Fibroblast of skin of left quadriceps (primary cell): ENCODE measurements at regions not wholly inside any gene's neighbourhood (a gene's known extent, or its start where the extent isn't known, plus 50 kb on each side); places are given as distances from the start of the nearest gene placed in this dataset.

ENCODE experiments used
- DNase-seq, 2 experiments: peaks; one replicate each; pipeline ENCODE4 v3.0.0-alpha.2; 2013; ENCODE audit warnings: low read depth in 2 of 2

GRCh38 chr1:163257763-163258162, 55.0 kb upstream of the RGS5 start:
- no peak for DNase-seq

- no peak for DNase-seq
These were observed 55.5 kb upstream of the RGS5 start for GRCh38 chr1:163258181-163258580.

DNA sequence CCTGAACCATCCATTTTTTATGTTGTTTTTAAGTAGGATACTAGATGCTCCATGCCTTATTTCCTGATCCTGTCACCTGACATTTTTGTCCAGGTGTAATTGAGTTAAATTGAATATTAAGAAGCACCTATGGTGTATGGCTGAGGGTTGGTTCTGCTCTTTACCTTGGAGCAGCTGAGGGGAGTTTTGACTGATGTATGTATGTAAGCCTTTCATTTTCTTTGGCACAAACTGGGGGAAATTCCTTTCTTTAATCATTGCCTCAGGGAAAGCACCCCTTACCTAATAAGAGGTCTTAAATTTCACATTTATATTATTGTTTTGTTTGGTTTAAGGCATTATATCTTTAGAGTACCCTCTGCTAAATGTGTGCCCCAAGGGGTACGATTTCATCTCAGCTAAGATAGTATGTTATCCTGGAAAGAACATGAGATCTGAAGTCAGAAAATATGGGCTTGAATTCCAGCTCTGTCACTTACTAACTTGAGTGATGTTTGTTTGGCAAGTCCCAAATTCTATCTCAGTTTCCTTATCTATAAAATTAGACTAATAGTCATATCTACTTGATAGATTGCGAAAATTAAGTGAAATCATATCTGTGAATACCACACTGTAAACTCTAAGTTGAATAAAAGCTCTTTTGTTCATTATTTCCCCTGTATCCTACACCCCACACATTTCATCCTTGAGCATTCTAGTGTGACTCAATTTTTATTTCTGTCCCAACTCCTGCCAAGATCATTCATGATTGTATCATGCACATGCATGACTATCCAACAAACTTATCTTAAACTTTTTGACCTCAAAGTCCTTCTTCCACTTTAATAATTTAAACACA, 57.7 kb upstream of the NUF2 start:
- DNase-seq, result no peak

DNA sequence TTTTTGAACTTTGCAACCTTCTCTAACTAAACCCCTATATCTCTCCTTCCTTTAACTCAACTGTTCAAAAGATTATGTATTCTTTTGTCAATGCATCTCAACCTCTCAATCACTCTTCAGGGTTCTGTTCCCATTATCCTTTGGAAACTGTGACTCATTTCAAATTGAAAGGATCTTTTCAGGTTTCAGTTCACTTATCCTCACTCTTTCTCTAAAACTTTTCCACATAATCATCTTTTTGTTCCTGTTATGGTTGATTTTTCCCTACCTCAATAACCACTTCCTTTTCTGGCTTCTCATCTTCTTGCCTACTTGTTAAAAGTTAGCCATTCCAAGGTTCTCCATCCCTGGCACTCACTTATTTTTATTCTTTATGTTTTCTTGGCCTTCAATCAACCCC, 56.2 kb upstream of the NUF2 start:
- DNase-seq, result no peak

- DNase-seq, result peak in 1 of 2 experiments; percentile 20
These were observed 53.8 kb upstream of the NUF2 start for GRCh38 chr1:163267962-163268361.

DNA sequence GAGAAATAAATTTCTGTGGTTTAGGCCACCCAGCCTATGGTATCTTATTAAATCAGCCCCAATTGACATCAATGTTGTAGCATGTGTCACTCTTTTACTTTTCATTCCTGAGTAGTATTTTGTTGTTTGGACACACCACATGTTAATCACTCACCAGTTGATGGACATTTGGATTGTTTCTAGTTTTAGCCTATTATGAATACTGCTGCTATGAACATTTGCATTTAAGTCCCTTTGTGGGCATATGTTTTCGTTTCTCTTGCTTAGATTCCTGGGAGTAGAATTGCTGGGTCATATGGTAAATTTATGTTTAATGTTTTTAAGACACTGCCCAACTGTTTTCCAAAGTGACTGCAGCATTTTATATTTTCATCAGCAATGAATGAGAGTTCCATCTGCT, 50.2 kb upstream of the NUF2 start:
- no peak for DNase-seq
